OCI-LY7 (cell line): ENCODE measurements at regions not wholly inside any gene's neighbourhood (a gene's known extent, or its start where the extent isn't known, plus 50 kb on each side); places are given as distances from the start of the nearest gene placed in this dataset.

Source experiments
- BruUV-seq: library from RNA; stranded (reverse); fragments of 400-500 nt; replicated peaks from 2 replicates; lab custom pipeline; 2021; lab: Mats Ljungman, UMichigan
- CTCF ChIA-PET: fragments of 300-600 bp; sonication (Branson Sonifier 250); formaldehyde crosslinking; loops from one replicate; lab custom pipeline; 2022; ENCODE audit warnings: antibody characterized with exemption; ENCODE audit not compliant: unreplicated experiment; lab: Charles Lee
- POLR2A ChIA-PET: fragments of 300-600 bp; sonication (Branson Sonifier 250); formaldehyde crosslinking; loops from one replicate; lab custom pipeline; 2022; ENCODE audit warnings: antibody characterized with exemption; lab: Charles Lee
- DNase-seq: peaks from one replicate; pipeline ENCODE4 v3.0.0-alpha.2; 2015; ENCODE audit warnings: low spot score
- H2AFZ ChIP-seq: fragments of 200-600 bp; sonication (generic), shearing (Covaris generic); 2 replicates; pipeline ENCODE4 v1.6.1; 2014; ENCODE audit warnings: mild to moderate bottlenecking, antibody characterized with exemption, low read length, moderate library complexity
- H3K27ac ChIP-seq: fragments of 200-600 bp; sonication (generic); 2 replicates; pipeline ENCODE4 v1.5.1; 2014; ENCODE audit warnings: mixed run types, low read depth, mild to moderate bottlenecking, moderate library complexity, low read length, inconsistent platforms; ENCODE audit not compliant: poor library complexity, severe bottlenecking
- H3K36me3 ChIP-seq: fragments of 200-600 bp; sonication (generic); 2 replicates; pipeline ENCODE4 v1.6.1; 2014; ENCODE audit warnings: mild to moderate bottlenecking, antibody characterized with exemption, low read length, moderate library complexity, mixed read lengths; ENCODE audit not compliant: insufficient read depth
- H3K4me1 ChIP-seq: fragments of 200-600 bp; sonication (generic); 2 replicates; pipeline ENCODE4 v1.5.1; 2014; ENCODE audit warnings: mild to moderate bottlenecking, low read length; ENCODE audit not compliant: insufficient read depth, poor library complexity, severe bottlenecking
- H3K4me2 ChIP-seq: fragments of 200-600 bp; sonication (generic); 2 replicates; pipeline ENCODE4 v1.6.1; 2014; ENCODE audit warnings: mild to moderate bottlenecking, low read length
- H3K4me3 ChIP-seq: fragments of 200-600 bp; sonication (generic); 2 replicates; pipeline ENCODE4 v1.5.1; 2014; ENCODE audit warnings: mild to moderate bottlenecking, low read depth, low read length; ENCODE audit not compliant: poor library complexity, severe bottlenecking
- H3K79me2 ChIP-seq: fragments of 200-600 bp; sonication (generic); 2 replicates; pipeline ENCODE4 v1.6.1; 2016; ENCODE audit warnings: low read depth, mild to moderate bottlenecking, low read length, moderate library complexity, mixed read lengths; ENCODE audit not compliant: insufficient read depth
- H3K9me2 ChIP-seq: fragments of 200-600 bp; sonication (generic); 2 replicates; pipeline ENCODE4 v1.6.1; 2016; ENCODE audit warnings: mild to moderate bottlenecking, low read length, mixed read lengths; ENCODE audit not compliant: insufficient read depth
- H3K9me3 ChIP-seq: fragments of 200-600 bp; sonication (generic); 2 replicates; pipeline ENCODE4 v1.6.1; 2014; ENCODE audit warnings: mild to moderate bottlenecking, mixed run types, low read length, mixed read lengths
- H4K20me1 ChIP-seq: fragments of 200-600 bp; sonication (generic); 2 replicates; pipeline ENCODE4 v1.6.1; 2014; ENCODE audit warnings: mild to moderate bottlenecking, antibody characterized with exemption, low read length, moderate library complexity, mixed read lengths; ENCODE audit not compliant: insufficient read depth
- CTCF ChIP-seq: fragments of 200-600 bp; sonication (generic); conservative IDR thresholded peaks from 2 replicates; pipeline ENCODE4 v1.5.1; 2014; ENCODE audit warnings: mild to moderate bottlenecking, antibody characterized with exemption, low read length, moderate library complexity, mixed read lengths
- EZH2phosphoT487 ChIP-seq: fragments of 200-600 bp; sonication (generic); IDR thresholded peaks from 2 replicates; pipeline ENCODE4 v1.6.1; 2018; ENCODE audit warnings: low read depth, borderline replicate concordance, mild to moderate bottlenecking, mixed run types, antibody characterized with exemption, low read length, moderate library complexity, mixed read lengths
- intact Hi-C: fragments of 100-400 bp; cut with micrococcal nuclease; formaldehyde crosslinking; loops from one replicate; pipeline ENCODE4 v1.10.0; 2022; ENCODE audit not compliant: unreplicated experiment

- BruUV-seq = no TSS peak
- intact Hi-C loops = no loop called here
- H3K27ac ChIP-seq = no peak overlapping the region
- no peaks in the 10 kb centered on the region for H3K36me3 ChIP-seq
- no peaks in the 10 kb centered on the region for H3K9me3 ChIP-seq
- no peaks in the 10 kb centered on the region for H3K9me2 ChIP-seq
- H3K4me3 ChIP-seq = no peak overlapping the region
- H4K20me1 ChIP-seq = no peaks in the 10 kb centered on the region
- TF ChIP-seq EZH2phosphoT487 = no peak
- DNase-seq = no peak
- no peak overlapping the region for H2AFZ ChIP-seq
- no peak overlapping the region for H3K4me2 ChIP-seq
- no peaks in the 10 kb centered on the region for H3K4me1 ChIP-seq
- no peaks in the 10 kb centered on the region for H3K79me2 ChIP-seq
- POLR2A ChIA-PET = no interaction called here
- CTCF ChIA-PET = no interaction called here
These were observed 72.9 kb upstream of the FRMD6 start for GRCh38 chr14:51578853-51579252.

GRCh38 chr14:51581017-51581881 lies 70.5 kb upstream of the FRMD6 start:
- Histone ChIP-seq H3K79me2 (no peaks in the 10 kb centered on the region), H3K4me2 (no peak overlapping the region), H2AFZ (no peak overlapping the region), H4K20me1 (no peaks in the 10 kb centered on the region), H3K4me1 (no peaks in the 10 kb centered on the region), H3K27ac (no peak overlapping the region), H3K9me2 (no peaks in the 10 kb centered on the region), H3K36me3 (no peaks in the 10 kb centered on the region), H3K4me3 (no peak overlapping the region), H3K9me3 (no peaks in the 10 kb centered on the region)
- POLR2A ChIA-PET = no interaction called here
- BruUV-seq = no TSS peak
- TF ChIP-seq EZH2phosphoT487 = no peak
- TF ChIP-seq CTCF = no peak
- CTCF ChIA-PET = no interaction called here
- DNase-seq = no peak
- intact Hi-C loops = no loop called here

- no TSS peak for BruUV-seq
- DNase-seq = no peak
These were observed 69.3 kb upstream of the FRMD6 start for GRCh38 chr14:51582437-51582836.

More at GRCh38 chr14:51582437-51582836, 69.3 kb upstream of the FRMD6 start:
- intact Hi-C loops = no loop called here
- Histone ChIP-seq H3K4me1 (no peaks in the 10 kb centered on the region), H3K4me3 (no peak overlapping the region), H4K20me1 (no peaks in the 10 kb centered on the region), H2AFZ (no peak overlapping the region), H3K9me3 (no peaks in the 10 kb centered on the region), H3K27ac (no peak overlapping the region), H3K9me2 (no peaks in the 10 kb centered on the region), H3K36me3 (no peaks in the 10 kb centered on the region), H3K4me2 (no peak overlapping the region), H3K79me2 (no peaks in the 10 kb centered on the region)
- ChIA-PET CTCF (no interaction called here), POLR2A (interaction anchor here (0.8 kb wide), 1 partner anchor 37 kb away, joined by 3 read pairs; no protein-coding TSS in a partner anchor)
- TF ChIP-seq EZH2phosphoT487 (no peak), CTCF (no peak)
